GM12878 (cell line): ENCODE measurements at regions not wholly inside any gene's neighbourhood (a gene's known extent, or its start where the extent isn't known, plus 50 kb on each side); places are given as distances from the start of the nearest gene placed in this dataset.
A peak's percentile ranks its signal among the peaks of the same experiment; 100 is the strongest.

Experiments used
- ATAC-seq: fragments of 200-7000 bp; cut with Tn5 transposase; 3 replicates; pipeline ENCODE4 v1.9.1; 2020; ENCODE audit warnings: mild to moderate bottlenecking, moderate library complexity
- BruUV-seq: library from RNA; stranded (reverse); fragments of 400-500 nt; replicated peaks from 2 replicates; lab custom pipeline; 2021; lab: Mats Ljungman, UMichigan
- CTCF ChIA-PET: fragments of 300-600 bp; sonication (Branson Sonifier 250); formaldehyde crosslinking; extraction: SDS; loops from one replicate; lab custom pipeline; 2021; ENCODE audit warnings: inconsistent platforms; lab: Yijun Ruan, JAX
- POLR2A ChIA-PET: fragments of 350-600 bp; formaldehyde crosslinking; extraction: SDS; loops from one replicate; lab custom pipeline; 2021; ENCODE audit warnings: inconsistent platforms; lab: Charles Lee
- RAD21 ChIA-PET: fragments of 300-600 bp; sonication (Branson Sonifier 250); formaldehyde crosslinking; loops from one replicate; lab custom pipeline; 2023; ENCODE audit warnings: antibody characterized with exemption; ENCODE audit not compliant: unreplicated experiment; lab: Charles Lee
- SMC1A ChIA-PET: fragments of 300-600 bp; sonication (Branson Sonifier 250); formaldehyde crosslinking; loops from one replicate; lab custom pipeline; 2023; ENCODE audit not compliant: unreplicated experiment, uncharacterized antibody; lab: Charles Lee
- DNase-seq: peaks from one replicate; pipeline ENCODE4 v3.0.0-alpha.2; 2011; ENCODE audit warnings: low read depth, low spot score
- FAIRE-seq: peaks from 3 replicates; lab custom pipeline; 2011; peaks lifted over from hg19 to GRCh38; lab: Jason Lieb, UNC
- H2AFZ ChIP-seq: 2 replicates; pipeline ENCODE4 v1.6.0; 2011; ENCODE audit warnings: low read depth, low read length, control low read depth; ENCODE audit not compliant: control insufficient read depth
- H3K27ac ChIP-seq: 2 replicates; pipeline ENCODE4 v1.5.1; 2011; ENCODE audit warnings: control low read depth; ENCODE audit not compliant: control insufficient read depth, insufficient read depth
- H3K27me3 ChIP-seq, 2 experiments: replicated peaks in 1 of 2; 2 replicates each; pipeline versions ENCODE4 v1.6.0 to v1.6.1; 2011; ENCODE audit warnings: low read length in 1 of 2; ENCODE audit not compliant: control insufficient read depth in 2 of 2, insufficient read depth in 2 of 2
- H3K36me3 ChIP-seq, 2 experiments: 2 replicates each; pipeline ENCODE4 v1.5.1; 2011; ENCODE audit warnings: low read length in 1 of 2; ENCODE audit not compliant: control insufficient read depth in 2 of 2, insufficient read depth in 2 of 2
- H3K4me1 ChIP-seq: 2 replicates; pipeline ENCODE4 v1.6.1; 2011; ENCODE audit warnings: mild to moderate bottlenecking, low read length, moderate library complexity, mixed read lengths; ENCODE audit not compliant: control insufficient read depth, insufficient read depth
- H3K4me2 ChIP-seq: 2 replicates; pipeline ENCODE4 v1.6.0; 2011; ENCODE audit warnings: control low read depth; ENCODE audit not compliant: control insufficient read depth, insufficient read depth
- H3K4me3 ChIP-seq: fragments of 200-600 bp; sonication (generic); 2 replicates; pipeline ENCODE4 v1.5.1; 2016
- H3K79me2 ChIP-seq: 2 replicates; pipeline ENCODE4 v1.6.0; 2011; ENCODE audit warnings: low read length; ENCODE audit not compliant: control insufficient read depth, insufficient read depth
- H3K9ac ChIP-seq: 2 replicates; pipeline ENCODE4 v1.8.0; 2011; ENCODE audit warnings: low read length, control low read depth, mixed read lengths; ENCODE audit not compliant: control insufficient read depth, insufficient read depth
- H3K9me3 ChIP-seq: replicated peaks from 3 replicates; pipeline ENCODE4 v1.5.1; 2011; ENCODE audit warnings: mild to moderate bottlenecking, low read length; ENCODE audit not compliant: control insufficient read depth, insufficient read depth
- H4K20me1 ChIP-seq: 2 replicates; pipeline ENCODE4 v1.6.0; 2011; ENCODE audit not compliant: control insufficient read depth, insufficient read depth
- ASH2L ChIP-seq: fragments of 300-600, 200-600 bp; sonication (generic); IDR thresholded peaks from 2 replicates; pipeline ENCODE4 v1.6.1; 2017; ENCODE audit warnings: low read depth, mild to moderate bottlenecking, borderline replicate concordance
- BRCA1 ChIP-seq: IDR thresholded peaks from 2 replicates; pipeline ENCODE4 v1.6.1; 2011; ENCODE audit warnings: low read depth, low read length, improper control_type of control experiment
- CBX5 ChIP-seq: sonication (generic); IDR thresholded peaks from 2 replicates; pipeline ENCODE4 v1.6.1; 2016; ENCODE audit warnings: low read depth, moderate library complexity, mild to moderate bottlenecking, inconsistent platforms
- CEBPB ChIP-seq, 2 experiments: fragments of 150-350 bp in 1 of 2; IDR thresholded peaks; 2 replicates each; pipeline ENCODE4 v1.6.1; 2012 to 2014; ENCODE audit warnings: low read depth in 2 of 2, low read length in 2 of 2, borderline replicate concordance in 1 of 2, inconsistent platforms in 1 of 2
- CREB1 ChIP-seq: IDR thresholded peaks from 2 replicates; pipeline ENCODE4 v1.6.1; 2012; ENCODE audit warnings: low read depth, mild to moderate bottlenecking, inconsistent platforms
- ETV6 ChIP-seq, 2 experiments: fragments of 450-650 bp in 1 of 2; IDR thresholded peaks in 1 of 2; conservative IDR thresholded peaks in 1 of 2; 2 replicates each; pipeline ENCODE4 v1.6.1; 2014; ENCODE audit warnings: antibody characterized with exemption in 1 of 2, borderline replicate concordance in 1 of 2, low read depth in 1 of 2, mild to moderate bottlenecking in 1 of 2, moderate library complexity in 1 of 2
- EZH2 ChIP-seq: IDR thresholded peaks from 2 replicates; pipeline ENCODE4 v1.6.1; 2012; ENCODE audit warnings: low read depth, mild to moderate bottlenecking, control low read depth, inconsistent platforms, low read length, borderline replicate concordance; ENCODE audit not compliant: control insufficient read depth
- MTA2 ChIP-seq: fragments of 450-650 bp; IDR thresholded peaks from 2 replicates; pipeline ENCODE4 v1.6.1; 2016; ENCODE audit warnings: low read depth, mild to moderate bottlenecking, moderate library complexity
- SIN3A ChIP-seq: IDR thresholded peaks from 2 replicates; pipeline ENCODE4 v1.6.1; 2012; ENCODE audit warnings: low read depth, low read length, improper control_type of control experiment
- SMAD1 ChIP-seq: fragments of 450-650 bp; IDR thresholded peaks from 2 replicates; pipeline ENCODE4 v1.6.1; 2018; ENCODE audit warnings: mild to moderate bottlenecking, low read depth; ENCODE audit not compliant: partially characterized antibody
- SREBF2 ChIP-seq: IDR thresholded peaks from 2 replicates; pipeline ENCODE4 v1.6.1; 2012; ENCODE audit warnings: mild to moderate bottlenecking, low read length
- SRF ChIP-seq, 2 experiments: IDR thresholded peaks; 2 replicates each; pipeline ENCODE4 v1.6.1; 2011; ENCODE audit warnings: low read depth in 2 of 2, low read length in 2 of 2, mild to moderate bottlenecking in 1 of 2, moderate library complexity in 1 of 2
- WGBS: methylation state at CpG from one replicate; pipeline ENCODE4 v1.1.6; 2016; ENCODE audit warnings: low lambda C conversion rate; ENCODE audit not compliant: insufficient replicate concordance, insufficient coverage; ENCODE audit errors: missing lambda C conversion rate; 5-methylcytosine and 5-hydroxymethylcytosine counted together
- in situ Hi-C: fragments of 300-500 bp; cut with MboI; formaldehyde crosslinking; loops from 9 replicates; pipeline ENCODE4 v1.14.3; 2018; ENCODE audit warnings: mixed read lengths
- intact Hi-C: fragments of 100-400 bp; cut with micrococcal nuclease; formaldehyde crosslinking; loops from one replicate; pipeline ENCODE4 v1.14.2; 2022; ENCODE audit not compliant: unreplicated experiment
- TF ChIP-seq, protein P1 (sequence below): IDR thresholded peaks from 2 replicates; pipeline ENCODE4 v1.6.1; 2011; ENCODE audit warnings: borderline replicate concordance, low read depth, mild to moderate bottlenecking, moderate library complexity, low read length; ENCODE audit not compliant: insufficient read depth, poor library complexity, severe bottlenecking
- TF ChIP-seq, protein P2 (sequence below): IDR thresholded peaks from 2 replicates; pipeline ENCODE4 v1.6.1; 2012; ENCODE audit warnings: low read depth, low read length, improper control_type of control experiment

DNA sequence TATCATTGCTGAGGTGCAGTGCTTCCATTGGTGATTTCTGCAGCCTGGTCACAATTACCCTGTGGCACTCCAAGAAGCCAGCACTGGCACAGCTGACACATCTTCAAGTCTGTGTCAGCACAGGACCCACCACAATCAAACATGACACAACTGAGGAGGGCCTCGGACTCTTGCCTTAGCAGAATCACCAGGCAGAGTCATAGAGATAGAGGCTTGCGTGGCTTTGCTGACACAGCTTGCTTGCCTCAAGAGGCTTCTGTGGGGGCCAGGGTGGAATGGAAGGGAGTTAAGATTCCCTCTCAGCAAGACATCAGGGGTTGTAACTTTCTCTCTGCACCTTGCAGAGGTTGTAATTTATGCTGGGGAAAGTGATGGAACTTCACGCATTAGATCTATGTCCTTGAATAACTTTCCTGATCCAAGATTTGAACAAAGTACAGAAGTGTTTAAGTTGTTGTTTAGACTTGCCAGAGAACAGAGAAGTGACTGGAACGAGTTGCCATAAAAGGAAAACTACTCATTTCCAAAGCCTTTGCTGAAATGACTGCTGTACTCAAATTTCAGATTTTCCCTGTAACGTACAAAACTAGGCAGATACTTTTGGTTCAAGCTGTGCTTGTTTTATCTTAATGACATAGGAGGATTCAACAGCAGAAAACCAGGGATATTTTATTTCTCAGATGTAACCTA, 170.7 kb downstream of the DIPK2A start:
- intact Hi-C loops = no loop called here
- Histone ChIP-seq H4K20me1 (no peaks in the 10 kb centered on the region), H3K36me3 (no peaks in the 10 kb centered on the region), H2AFZ (no peak overlapping the region; the same call in 1 of the 2 replicates), H3K9ac (no peak overlapping the region), H3K27ac (no peak overlapping the region), H3K79me2 (no peaks in the 10 kb centered on the region), H3K9me3 (no peaks in the 10 kb centered on the region; the same call in 2 of the 3 replicates), H3K4me3 (no peak overlapping the region), H3K4me1 (no peaks in the 10 kb centered on the region), H3K4me2 (no peak overlapping the region), H3K27me3 (no peaks in the 10 kb centered on the region)
- ATAC-seq = no peak
- FAIRE-seq = peak; percentile 35
- DNase-seq = no peak
- TF ChIP-seq SRF (IDR thresholded peaks at IDR 0.05; ENCODE audit: low read depth in 2 of 2, low read length in 2 of 2) (0 out of 4 replicates have a peak, but pooled peaks of 1 of the 2 experiments have one; percentile 14), CEBPB (IDR thresholded peaks at IDR 0.05; ENCODE audit: borderline replicate concordance in 1 of 2, low read depth in 2 of 2, low read length in 2 of 2) (no peak)
- BruUV-seq = no TSS peak
- ChIA-PET CTCF (no interaction called here), POLR2A (no interaction called here), SMC1A (interaction anchor here (1.3 kb wide), 1 partner anchor 15 kb away, joined by 3 read pairs; no protein-coding TSS in a partner anchor), RAD21 (no interaction called here)
- in situ Hi-C loops = no loop called here
- WGBS = 30% methylated on average over 5 of the region's 5 CpGs

DNA sequence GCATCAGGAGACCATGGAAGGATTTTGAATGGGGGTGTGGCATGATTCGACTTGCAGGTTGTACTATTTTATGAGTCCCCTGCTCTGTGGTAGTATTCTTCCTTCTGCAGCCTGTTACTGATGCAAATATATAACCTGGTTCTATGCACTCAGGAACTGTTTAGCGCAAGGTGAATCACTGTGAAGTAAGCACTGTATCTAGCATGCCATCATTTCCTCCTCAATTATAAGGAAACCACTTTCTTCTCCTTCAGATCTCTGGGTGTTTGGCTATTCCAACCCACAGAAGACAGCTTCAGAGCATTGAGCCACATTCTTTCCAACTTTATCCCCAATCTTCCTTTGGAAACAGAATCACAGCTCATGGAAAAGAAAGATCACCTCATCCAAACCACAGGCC, 176.7 kb downstream of the DIPK2A start:
- intact Hi-C loops = no loop called here
- H3K9ac ChIP-seq = no peak overlapping the region
- no peaks in the 10 kb centered on the region; the same call in 2 of the 3 replicates for H3K9me3 ChIP-seq
- no TSS peak for BruUV-seq
- H3K27me3 ChIP-seq = no peaks in the 10 kb centered on the region
- WGBS = 66% methylated on average over 2 of the region's 2 CpGs
- no peaks in the 10 kb centered on the region for H3K79me2 ChIP-seq
- H3K27ac ChIP-seq = no peak overlapping the region
- no peaks in the 10 kb centered on the region for H3K4me1 ChIP-seq
- no peaks in the 10 kb centered on the region for H4K20me1 ChIP-seq
- POLR2A ChIA-PET = no interaction called here
- no peak overlapping the region for H3K4me2 ChIP-seq
- H3K36me3 ChIP-seq = no peaks in the 10 kb centered on the region
- SMC1A ChIA-PET = no interaction called here
- no peak for FAIRE-seq
- in situ Hi-C loops = no loop called here
- CTCF ChIA-PET = no interaction called here
- no peak overlapping the region for H2AFZ ChIP-seq
- no peak for DNase-seq
- ATAC-seq = no peak
- RAD21 ChIA-PET = no interaction called here
- no peak overlapping the region for H3K4me3 ChIP-seq
- no peak for TF ChIP-seq SMAD1
- no peak for TF ChIP-seq MTA2
- TF ChIP-seq CEBPB (IDR thresholded peaks at IDR 0.05; ENCODE audit: borderline replicate concordance in 1 of 2, low read depth in 2 of 2, low read length in 2 of 2) = no peak
- no peak for TF ChIP-seq SIN3A
- TF ChIP-seq ASH2L = no peak
- TF ChIP-seq CREB1 = no peak
- TF ChIP-seq, protein P1, sequence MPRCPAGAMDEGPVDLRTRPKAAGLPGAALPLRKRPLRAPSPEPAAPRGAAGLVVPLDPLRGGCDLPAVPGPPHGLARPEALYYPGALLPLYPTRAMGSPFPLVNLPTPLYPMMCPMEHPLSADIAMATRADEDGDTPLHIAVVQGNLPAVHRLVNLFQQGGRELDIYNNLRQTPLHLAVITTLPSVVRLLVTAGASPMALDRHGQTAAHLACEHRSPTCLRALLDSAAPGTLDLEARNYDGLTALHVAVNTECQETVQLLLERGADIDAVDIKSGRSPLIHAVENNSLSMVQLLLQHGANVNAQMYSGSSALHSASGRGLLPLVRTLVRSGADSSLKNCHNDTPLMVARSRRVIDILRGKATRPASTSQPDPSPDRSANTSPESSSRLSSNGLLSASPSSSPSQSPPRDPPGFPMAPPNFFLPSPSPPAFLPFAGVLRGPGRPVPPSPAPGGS = no peak
- no peak for TF ChIP-seq ETV6 (conservative IDR thresholded peaks at IDR 0.05 in 1 of 2, IDR thresholded peaks at IDR 0.05 in 1 of 2; ENCODE audit: borderline replicate concordance in 1 of 2, low read depth in 1 of 2)
- TF ChIP-seq, protein P2, sequence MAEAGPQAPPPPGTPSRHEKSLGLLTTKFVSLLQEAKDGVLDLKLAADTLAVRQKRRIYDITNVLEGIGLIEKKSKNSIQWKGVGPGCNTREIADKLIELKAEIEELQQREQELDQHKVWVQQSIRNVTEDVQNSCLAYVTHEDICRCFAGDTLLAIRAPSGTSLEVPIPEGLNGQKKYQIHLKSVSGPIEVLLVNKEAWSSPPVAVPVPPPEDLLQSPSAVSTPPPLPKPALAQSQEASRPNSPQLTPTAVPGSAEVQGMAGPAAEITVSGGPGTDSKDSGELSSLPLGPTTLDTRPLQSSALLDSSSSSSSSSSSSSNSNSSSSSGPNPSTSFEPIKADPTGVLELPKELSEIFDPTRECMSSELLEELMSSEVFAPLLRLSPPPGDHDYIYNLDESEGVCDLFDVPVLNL = no peak
- no peak for TF ChIP-seq BRCA1
- no peak for TF ChIP-seq CBX5
- no peak for TF ChIP-seq SREBF2
- no peak for TF ChIP-seq EZH2
